ENCODE measurements at regions not wholly inside any gene's neighbourhood (a gene's known extent, or its start where the extent isn't known, plus 50 kb on each side); places are given as distances from the start of the nearest gene placed in this dataset.

DNA sequence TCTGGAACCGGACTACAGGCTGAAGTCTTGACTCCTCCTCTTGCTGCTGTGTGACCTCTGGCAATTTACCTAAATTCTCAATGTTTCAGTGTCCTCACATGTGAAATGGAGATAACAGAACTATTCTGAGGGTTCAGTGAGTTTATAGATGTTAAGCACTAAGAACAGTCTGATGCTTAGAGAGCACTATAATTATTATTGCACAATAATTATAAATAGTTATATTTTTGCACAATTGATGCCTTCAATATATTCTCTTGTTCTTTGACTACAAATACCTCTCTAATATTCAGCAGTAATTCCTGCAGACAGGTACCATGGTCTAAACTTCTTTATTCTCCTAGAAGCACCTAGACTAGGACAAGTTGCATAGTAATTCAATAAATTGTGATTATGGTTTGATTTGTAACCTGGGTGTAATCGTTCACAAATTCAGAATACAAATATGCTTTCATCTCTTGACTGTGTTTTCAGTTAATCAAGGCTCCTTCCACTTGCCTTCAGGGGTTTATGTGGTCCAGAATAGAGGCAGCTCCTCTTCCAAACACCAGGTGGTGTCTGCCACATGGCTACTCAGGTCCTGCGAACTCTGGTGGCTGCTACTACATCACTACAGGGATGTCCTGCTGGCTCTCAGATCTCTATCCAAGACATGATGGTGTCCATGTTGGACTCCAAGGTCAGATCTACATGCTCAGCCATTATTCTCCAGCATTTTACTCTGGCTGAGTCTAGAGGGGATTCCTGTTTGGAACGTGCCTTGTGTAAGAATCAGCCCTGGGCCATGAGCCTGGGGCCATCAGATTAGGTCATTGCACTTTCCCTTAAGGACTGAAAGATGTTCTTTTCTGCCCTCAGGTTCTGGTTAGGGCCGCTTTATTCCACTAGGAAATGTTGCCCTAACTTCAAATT is 103.4 kb downstream of the QRFPR start:
- peak; percentile 5 for DNase-seq (ENCODE audit: low read depth)

DNA sequence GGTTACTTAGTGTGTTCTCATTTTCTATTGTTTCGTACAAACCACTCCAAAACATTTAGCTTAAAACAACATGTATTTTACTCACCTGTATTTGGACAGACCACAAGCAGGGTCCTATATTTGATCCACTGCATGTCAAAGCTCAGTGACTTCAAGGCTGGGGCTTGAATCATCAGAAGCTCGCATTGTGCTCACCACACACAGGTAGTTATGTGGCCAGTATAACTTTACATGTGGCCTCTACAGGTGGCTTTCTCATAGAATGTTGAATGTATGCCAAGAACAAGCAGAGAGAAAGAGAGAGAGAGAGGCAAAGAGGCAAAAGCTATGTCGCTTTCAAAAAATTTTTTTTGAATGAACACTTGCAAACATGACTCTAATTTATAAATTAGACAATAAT is 107.6 kb downstream of the QRFPR start:
- DNase-seq (ENCODE audit: low read depth) = no peak

DNA sequence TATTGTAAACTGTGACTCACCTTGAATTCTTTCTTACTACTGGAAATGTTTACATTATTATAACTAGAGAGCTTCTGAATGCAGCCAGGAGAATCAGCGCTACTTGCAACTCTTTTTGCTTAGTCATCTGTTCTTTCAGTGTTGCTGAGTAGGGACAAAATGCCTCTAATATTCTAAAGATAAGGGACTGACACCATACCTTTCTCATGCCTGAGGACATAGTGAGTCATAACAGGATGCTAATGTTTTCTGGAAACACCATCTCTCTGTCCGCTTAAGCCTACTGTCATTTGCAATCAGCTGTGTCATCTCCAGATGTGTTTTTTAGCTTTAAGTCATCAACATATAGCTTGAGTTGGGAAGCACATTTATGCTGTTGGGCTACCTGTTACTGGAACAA is 108.3 kb downstream of the QRFPR start:
- peak; percentile 34 for DNase-seq (ENCODE audit: low read depth)

DNA sequence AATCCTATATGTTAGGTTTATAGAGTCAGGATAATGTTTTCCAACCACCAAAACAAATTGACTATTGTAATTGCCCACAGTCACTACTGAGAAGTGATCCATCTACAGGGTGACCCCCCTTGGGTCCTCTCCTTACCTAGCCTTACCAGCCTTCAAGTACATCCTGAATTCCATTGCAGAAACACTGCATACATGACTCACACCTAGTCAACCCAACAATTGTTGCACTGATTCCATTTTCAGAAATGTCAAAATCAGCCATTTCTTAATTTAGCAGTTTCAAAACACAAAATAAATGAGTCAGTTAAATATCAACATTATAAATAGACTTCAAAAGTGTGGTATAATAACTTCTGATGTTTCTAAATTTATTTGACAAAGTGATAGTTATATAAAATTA is 106.3 kb upstream of the TNIP3 start:
- DNase-seq (ENCODE audit: low read depth) = no peak

DNA sequence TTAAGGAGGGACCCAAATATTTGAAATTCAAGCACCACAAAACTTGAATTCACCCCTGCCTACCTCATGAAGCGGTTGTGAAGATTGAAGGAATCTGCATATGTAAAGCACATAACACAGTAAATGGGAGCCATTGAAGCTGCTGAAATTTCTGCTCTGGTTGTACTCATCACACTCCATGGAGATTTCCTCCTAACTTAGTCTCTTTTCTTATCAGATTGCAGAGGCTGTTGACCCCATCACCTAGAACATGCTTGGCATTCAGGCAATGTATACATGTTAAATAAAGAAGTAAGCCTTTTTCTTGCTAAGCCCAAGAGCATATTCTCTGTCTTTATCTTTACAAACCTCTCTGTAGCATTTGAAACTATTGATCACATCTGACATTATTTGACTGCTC is 104.9 kb upstream of the TNIP3 start:
- DNase-seq (ENCODE audit: low read depth) = no peak

DNA sequence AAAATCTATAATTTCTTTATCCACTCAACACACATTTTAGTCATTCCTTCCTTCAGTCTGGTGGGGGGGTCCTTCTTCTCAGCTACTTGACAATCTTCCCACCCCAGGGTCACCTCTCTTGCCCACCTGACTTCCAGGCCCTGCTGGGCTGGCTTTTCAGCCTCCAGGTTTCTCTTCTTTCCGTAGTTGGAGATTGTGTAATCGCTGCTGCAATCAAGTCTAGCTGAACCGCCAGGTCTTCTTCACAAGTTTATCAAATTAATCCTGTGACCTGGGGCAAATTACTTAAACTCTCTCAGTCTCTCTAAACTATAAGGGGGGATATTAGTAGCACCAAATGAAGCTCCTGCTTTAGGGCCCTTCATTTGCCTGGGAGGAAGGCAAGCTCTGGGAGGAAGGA is 102.9 kb upstream of the TNIP3 start:
- DNase-seq (ENCODE audit: low read depth) = no peak

DNA sequence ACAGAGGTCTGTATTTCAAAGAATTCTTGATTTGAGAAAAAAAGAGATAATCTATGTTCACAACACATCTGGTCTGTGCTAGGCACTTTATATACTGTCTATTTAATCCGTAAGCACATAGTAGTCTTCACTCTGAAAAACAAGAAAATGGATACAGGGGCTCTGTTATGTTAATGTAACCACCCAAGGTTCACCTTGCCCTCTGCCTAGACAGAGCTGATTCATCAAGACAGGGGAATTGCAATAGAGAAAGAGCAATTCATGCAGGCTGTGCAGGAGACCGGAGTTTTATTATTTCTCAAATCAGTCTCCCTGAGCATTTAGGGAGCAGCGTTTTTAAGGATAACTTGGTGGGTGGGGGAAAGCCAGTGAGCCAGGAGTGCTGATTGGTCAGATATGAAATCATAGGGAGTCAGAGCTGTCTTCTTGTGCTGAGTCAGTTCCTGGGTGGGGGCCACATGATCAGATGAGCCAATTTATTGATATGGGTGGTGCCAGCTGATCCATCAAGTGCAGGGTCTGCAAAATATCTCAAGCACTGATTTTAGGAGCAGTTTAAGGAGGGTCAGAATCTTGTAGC is 92.9 kb upstream of the TNIP3 start:
- DNase-seq (ENCODE audit: low read depth) = no peak

DNA sequence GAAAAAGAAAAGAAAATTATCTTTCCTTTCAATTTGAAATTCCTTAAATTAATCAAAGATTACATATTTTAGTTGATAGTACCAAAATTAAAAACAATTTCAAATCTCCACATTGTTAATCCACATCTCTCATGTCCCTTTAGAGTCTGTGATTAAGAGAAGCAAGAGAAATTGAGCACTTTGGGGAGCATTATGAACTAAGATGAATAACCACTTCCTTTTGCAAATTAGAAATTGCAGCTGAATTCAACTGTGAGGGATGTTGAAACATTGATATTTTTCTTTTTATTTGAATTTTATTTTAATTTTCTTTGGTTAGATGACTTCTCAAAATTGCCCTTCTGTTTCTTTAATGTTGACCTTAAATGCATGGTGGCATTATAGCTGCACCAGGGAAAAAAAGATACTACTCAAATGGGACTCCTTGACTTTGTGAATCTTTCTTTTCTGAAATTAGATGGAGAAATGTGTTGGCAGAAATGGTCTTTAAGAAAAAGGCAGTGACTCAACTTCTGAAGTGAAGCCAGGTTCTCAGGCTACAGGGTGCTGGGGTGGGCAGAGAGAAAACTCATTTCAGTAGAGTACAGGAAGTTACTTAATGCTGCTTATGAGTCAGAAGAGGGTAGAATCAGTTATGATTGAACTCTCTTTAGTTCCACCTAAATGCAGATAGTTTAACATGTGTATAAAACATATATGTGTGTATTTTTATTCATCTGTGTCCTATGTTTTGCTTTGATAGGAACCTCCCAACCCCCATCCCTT is 92.0 kb upstream of the TNIP3 start:
- DNase-seq (ENCODE audit: low read depth) = peak; percentile 71

DNA sequence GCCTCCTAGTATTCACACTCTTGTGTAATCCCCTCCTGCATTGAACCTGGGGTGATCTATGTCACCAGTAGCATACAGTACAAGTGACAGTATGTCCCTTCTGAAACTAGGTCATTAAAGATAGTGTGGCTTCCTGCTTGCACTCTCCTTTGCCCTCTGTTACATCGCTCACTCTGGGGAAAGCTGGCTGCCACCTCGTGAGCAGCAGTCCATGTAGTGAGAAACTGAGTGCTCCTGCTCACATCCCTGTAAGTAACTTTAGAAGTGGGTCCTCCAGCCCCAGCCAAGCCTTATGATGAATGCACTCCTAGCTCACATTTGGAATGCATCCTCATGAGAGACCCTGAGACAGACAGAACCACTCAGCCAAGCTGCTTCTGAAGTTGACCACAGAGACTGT is 89.8 kb upstream of the TNIP3 start:
- DNase-seq (ENCODE audit: low read depth) = no peak

DNA sequence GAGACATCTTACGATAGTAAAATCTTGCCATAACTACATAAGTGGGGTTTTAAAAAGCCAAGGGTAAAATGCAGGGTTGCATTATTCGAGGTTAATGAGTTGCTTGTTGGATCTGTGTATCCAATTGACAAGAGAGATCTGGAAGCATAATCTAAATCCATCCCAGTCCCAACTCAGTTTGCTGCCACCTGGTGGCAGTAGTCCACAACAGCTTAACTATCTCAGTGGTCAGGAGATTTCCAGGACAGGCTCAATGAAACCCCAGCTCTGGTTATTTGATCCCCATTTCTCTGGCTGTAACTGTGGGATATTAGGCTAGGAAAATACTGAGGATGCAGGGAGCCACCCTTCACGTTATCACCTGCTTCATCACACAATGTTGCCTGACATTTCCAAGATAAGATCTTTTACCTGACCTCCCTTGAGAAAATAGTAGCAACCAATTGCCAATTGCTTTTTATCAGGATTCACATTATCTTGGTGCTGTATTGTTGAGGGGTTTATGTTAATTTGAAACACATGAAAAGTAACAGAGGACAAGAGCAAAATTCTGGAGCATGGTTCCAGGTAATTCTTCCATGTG is 88.2 kb upstream of the TNIP3 start:
- DNase-seq (ENCODE audit: low read depth) = peak; percentile 41

DNA sequence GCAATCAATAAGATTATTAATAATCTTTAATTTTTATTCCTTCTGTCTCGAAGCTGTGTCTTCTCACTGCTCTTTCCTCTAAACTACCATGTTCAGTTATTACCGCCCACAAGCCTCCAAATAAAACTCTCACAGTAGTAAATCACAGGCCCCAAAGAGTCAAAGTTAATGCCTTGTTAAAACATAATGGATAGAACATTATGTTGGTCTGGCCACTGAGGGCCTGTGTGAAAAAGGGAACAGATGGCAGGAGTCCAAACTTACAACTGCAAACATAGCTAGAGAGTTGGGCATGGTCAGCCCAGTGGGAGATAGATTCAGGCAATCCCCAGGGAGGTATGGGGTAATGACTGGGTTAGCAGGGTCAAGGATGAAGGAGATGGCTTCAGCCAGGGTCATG is 84.6 kb upstream of the TNIP3 start:
- DNase-seq (ENCODE audit: low read depth) = no peak

DNA sequence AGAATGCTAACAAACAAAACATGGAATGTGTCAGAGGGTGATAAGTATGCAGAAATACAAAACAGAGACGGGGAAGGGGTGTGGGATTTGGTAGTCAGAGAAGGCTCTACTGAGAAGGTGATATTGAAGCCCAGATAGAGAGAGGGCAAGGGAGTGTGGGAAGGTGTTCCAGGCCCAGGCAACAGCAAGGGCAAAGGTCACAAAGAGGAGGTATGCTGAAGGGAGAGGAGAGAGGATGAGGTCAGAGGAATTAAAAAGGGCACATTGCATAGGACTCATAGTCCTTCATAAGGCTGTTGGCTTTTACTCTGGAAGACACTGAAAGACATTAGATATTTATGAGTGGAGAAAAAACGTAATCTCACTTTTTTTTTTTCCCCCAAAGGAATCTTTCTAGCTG is 82.6 kb upstream of the TNIP3 start:
- DNase-seq (ENCODE audit: low read depth) = no peak

DNA sequence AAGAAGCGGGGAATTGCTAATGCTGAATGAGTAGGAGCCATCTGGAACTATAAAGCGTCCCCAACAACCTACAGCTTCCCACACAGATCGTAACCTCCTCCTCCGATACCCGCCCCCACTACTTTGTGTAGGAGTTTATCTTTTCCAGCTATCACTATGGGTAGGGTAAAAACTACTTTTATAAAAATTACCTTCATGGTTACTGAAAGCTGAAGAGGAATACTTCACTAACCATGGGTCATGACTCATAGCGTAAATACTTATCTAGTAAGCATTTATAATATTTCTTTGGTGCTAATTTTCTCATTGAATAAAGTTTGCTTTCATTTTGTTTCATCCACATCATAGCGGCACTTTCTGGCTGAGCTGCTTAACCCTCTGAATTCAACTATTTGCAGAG is 79.4 kb upstream of the TNIP3 start:
- no peak for DNase-seq (ENCODE audit: low read depth)

DNA sequence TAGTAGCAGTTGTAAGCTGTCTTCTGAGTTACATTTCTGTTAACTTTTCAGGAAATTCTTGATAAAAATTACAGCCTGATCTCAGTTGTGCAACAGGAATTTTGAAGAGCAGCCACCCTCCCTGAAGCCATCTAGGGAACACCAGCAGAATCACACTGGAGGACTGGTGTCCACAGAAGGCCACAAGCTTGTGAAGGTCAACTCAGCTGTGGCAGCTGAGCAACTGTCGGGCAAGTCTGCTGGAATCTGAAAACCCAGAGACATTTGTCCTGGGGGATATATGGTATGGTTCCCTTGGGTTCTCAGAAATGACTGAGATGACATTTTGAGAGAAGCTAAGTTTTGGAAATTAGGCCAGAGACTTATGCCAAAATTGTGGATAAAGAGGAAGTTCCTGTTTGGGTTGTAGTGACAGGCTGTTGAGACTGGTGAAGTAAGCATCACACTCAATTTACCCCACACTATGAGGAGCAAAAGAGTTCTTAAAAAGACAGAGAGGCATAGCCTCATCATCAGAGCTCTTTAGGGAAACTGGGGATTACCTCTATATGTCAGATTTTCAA is 78.1 kb upstream of the TNIP3 start:
- no peak for DNase-seq (ENCODE audit: low read depth)

DNA sequence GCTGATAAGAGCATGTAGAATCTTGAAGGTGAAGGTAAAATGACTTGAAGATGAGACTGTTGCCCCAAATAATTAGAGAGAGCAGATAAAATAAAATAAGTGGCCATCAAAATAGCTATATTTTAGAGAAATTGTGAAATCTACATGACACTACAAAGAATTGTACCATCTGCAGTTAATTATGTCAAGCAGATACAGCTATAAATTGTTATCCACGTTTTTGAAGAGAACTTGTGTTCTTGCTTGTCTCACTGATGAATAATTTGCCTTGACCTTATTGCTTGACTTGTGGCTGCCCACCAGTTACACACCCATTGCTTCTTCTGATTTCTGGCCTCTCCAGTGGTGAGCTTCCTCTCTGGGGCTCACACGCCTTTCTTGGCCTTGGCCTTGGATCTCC is 75.8 kb upstream of the TNIP3 start:
- DNase-seq (ENCODE audit: low read depth) = no peak

DNA sequence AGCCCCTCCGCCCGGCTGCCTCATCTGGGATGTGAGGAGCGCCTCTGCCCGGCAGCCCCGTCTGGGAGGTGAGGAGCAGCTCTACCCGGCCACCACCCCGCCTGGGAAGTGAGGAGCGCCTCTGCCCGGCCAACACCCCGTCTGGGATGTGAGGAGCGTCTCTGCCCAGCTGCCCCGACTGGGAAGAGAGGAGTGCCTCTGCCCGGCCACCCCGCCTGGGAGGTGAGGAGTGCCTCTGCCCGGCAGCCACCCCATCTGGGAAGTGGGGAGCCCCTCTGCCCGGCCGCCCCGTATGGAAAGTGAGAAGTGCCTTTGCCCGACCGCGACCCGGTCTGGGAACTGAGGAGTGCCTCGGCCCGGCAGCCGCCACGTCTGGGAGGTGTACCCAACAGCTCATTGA is 74.3 kb upstream of the TNIP3 start:
- DNase-seq (ENCODE audit: low read depth) = no peak

DNA sequence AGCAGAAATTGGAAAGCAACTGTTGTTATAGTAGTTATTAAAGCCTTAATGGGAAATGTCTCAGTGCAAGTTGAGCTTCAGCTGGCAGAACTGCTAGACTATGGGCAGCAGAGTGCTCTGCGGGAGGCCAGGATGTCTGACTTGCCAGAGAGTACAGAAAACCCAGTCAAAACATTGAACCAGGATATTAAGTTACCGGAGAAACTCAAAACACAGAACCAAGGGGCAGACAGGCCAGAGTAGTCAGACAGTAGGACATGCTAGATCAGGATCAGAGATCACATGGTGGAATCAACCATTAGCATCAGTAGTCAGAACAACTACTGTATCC is 72.9 kb upstream of the TNIP3 start:
- DNase-seq (ENCODE audit: low read depth) = peak; percentile 25

DNA sequence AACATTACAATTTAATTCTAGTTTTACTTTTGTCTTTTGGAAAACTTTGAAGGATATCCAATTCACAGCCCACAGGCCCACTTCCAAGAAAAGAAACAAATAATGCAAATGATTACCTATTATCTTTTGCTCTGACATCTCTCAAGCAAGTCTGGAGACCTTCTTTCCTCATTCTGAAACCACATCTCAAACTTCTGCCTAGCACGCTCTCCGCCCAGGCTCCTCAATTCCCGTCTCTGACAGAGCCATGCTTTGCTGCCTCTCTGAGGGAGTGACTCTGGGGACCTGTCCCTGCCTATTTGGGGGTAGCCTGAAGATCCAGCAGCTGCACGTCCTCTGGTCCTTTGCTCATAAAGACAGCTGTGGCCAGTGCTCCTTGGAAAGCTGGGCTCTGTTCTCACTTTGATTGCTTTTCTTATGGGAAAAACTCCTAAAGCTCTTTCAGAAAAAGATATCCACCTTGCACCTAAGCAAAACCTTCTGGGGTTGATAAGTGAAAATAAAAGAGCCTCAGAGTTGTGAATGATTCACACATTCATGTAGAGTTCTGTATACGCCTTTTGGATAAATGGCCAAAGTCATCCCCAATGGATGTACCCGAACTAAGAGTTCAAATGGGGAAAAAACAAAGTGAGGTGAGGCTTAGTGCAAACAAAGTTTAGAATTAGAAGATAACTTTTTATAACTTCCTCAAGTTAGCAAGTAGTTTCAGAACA is 72.4 kb upstream of the TNIP3 start:
- DNase-seq (ENCODE audit: low read depth) = no peak

DNA sequence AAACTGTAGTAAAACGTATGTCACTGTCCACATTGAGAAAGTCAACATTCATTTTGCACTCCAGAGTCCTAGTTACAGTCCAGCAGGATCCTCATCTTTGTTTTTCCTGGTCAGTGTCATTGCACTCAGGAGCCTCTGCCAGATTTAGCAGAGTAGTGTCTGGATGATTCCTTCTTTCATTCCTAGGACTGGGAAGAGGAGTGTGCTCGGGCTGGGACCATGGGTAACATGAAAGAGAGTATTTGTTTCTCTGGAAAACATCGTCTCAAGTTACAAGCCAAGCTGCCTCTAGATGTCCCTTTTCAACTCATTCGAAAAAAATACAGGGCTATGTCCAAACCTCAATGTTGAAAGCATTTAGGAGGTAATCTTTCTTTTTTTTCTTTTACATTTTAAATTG is 69.9 kb upstream of the TNIP3 start:
- DNase-seq (ENCODE audit: low read depth) = no peak

DNA sequence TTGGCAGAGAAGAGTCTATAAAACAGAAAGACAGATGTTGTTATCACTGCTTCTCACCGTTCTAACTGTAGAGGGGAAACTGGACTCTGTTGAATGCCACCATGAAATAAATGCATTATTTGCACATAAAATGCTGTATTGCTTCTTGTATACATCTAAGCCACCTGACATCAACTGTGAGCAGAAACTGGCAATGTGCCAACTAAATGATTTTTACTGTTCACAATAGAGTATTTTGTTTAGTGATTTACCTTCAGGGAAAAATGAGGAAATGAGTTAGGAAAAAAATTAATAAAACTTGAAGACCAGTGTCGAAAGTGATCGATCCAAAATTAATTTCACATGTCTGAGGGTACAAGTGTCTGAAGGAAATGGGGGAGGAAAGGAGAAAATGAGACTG is 65.9 kb upstream of the TNIP3 start:
- no peak for DNase-seq (ENCODE audit: low read depth)

DNA sequence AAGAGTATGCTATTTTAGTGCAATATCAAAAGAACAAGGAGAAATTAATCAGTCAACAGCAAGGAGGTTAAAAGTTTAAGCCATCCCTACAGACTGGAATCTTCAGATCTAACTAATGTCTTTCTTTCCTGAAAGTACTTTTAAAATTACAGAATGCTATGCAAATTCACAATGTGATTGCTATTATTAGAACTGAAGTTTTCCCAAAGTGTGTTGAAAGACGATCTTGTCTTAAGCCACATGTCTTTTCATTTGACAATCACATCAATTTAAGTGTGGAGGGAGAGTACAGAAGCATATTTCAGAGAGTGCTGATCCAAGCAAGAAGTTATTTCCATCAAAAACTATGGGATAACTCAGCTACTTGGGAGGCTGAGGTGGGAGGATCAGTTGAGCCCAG is 64.7 kb upstream of the TNIP3 start:
- no peak for DNase-seq (ENCODE audit: low read depth)

DNA sequence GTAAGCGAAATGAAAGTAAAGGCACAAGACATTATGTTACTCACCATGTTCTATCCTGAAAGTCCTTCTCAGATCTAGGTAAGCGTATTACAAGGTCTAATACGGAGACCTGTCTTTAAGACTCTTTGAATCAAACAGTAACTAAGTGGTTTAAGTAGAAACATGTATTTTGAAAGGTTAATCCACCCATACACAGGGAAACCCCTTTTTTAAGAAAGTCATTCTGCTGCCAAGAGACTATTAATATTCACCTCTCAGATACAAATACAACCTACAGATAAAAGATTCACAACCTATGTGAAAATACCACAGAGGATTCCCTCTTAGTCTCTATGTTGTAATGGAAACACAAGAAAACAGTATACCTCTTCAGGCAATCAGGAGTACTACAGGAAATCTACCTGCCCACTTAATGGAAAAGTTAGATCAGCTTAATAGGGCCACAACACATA is 63.2 kb upstream of the TNIP3 start:
- DNase-seq (ENCODE audit: low read depth) = no peak
